Stimulated activated naive B cell treated with anti-CD40 and anti-IgM and Interleukin-4, amounts not matched to agents 10 μg/mL and 1 μg/mL and 100 μg/mL, for 72 hours (primary cell): ENCODE measurements at regions not wholly inside any gene's neighbourhood (a gene's known extent, or its start where the extent isn't known, plus 50 kb on each side); places are given as distances from the start of the nearest gene placed in this dataset.
A peak's percentile ranks its signal among the peaks of the same experiment; 100 is the strongest.

ENCODE experiments used
- ATAC-seq, 2 donors: fragments of 150-1000 bp; cut with Tn5 transposase; replicated peaks; 2 replicates each; pipeline ENCODE4 v1.10.0; 2021; ENCODE audit warnings: moderate library complexity in 1 of 2
- DNase-seq: peaks from one replicate; pipeline ENCODE4 v3.0.0; 2021
- H3K27ac Mint-ChIP-seq: one replicate; pipeline ENCODE4 v1.8.0; 2022; ENCODE audit warnings: mild to moderate bottlenecking, mixed read lengths
- H3K27me3 Mint-ChIP-seq, 2 donors: one replicate each; pipeline ENCODE4 v1.8.0; 2022; ENCODE audit warnings: mixed read lengths in 2 of 2
- H3K36me3 Mint-ChIP-seq, 2 donors: one replicate each; pipeline ENCODE4 v1.8.0; 2022; ENCODE audit warnings: mixed read lengths in 2 of 2, mild to moderate bottlenecking in 1 of 2
- H3K4me1 Mint-ChIP-seq, 2 donors: one replicate each; pipeline ENCODE4 v1.8.0; 2022; ENCODE audit warnings: mixed read lengths in 2 of 2, mild to moderate bottlenecking in 1 of 2
- H3K4me3 Mint-ChIP-seq, 2 donors: one replicate each; pipeline ENCODE4 v1.8.0; 2022; ENCODE audit warnings: mild to moderate bottlenecking in 2 of 2, mixed read lengths in 2 of 2, moderate library complexity in 1 of 2
- H3K9me3 Mint-ChIP-seq, 2 donors: one replicate each; pipeline ENCODE4 v1.8.0; 2022; ENCODE audit warnings: mixed read lengths in 2 of 2, mild to moderate bottlenecking in 1 of 2

DNA sequence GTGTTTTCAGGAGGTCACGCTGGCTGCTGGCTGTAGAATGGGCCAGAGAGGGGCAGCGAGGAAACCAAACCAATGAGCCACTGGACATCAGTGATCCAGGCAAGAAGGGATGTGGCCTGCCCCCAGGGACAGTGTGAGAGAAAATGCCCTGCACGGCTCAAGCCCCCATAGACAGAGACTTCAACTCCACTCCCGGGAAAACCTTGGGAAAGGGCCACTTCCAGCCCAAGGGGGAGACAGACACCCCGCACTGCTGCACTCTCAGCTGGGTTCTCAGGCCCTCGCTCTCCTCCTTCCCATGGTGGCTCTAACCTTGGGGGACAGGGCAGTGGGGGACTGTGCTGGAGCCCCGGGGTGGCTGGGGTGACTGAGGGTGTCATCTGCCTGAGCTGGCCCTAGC lies 172.0 kb downstream of the KATNAL1 start:
- no peak for DNase-seq
- Mint-ChIP-seq H3K4me1 (peaks cover 5 to 13% of the 10 kb centered on the region in 2 donors), H3K27me3 (peaks cover 0 to 24% of the 10 kb centered on the region in 2 donors), H3K27ac (peak overlapping the region; percentile 10), H3K36me3 (no peaks in the 10 kb centered on the region), H3K9me3 (no peaks in the 10 kb centered on the region), H3K4me3 (no peak overlapping the region)
- ATAC-seq = no peak

DNA sequence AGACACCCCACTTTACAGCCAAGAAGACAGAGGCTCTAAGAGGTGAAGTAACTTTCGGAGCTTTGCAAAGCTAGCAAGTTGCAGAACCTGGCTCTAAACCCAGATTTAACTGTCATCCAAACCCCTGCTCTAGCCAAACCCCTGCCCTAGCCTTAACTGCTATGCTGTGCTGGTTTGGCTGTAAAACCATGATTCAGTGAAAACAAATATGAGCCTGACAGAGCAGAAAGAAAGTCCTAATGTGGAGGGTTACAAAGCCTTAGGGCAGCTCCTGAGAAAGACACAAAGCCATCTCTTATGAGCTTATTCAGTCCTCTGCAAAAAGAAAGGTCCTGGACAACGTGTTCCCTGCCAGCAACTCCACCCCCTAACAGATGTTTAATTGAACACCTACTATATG lies 172.8 kb downstream of the KATNAL1 start:
- no peaks in the 10 kb centered on the region for H3K36me3 Mint-ChIP-seq
- H3K27me3 Mint-ChIP-seq = peaks cover 0 to 16% of the 10 kb centered on the region in 2 donors
- no peak overlapping the region for H3K4me3 Mint-ChIP-seq
- peaks cover 5 to 13% of the 10 kb centered on the region in 2 donors for H3K4me1 Mint-ChIP-seq
- DNase-seq (no peak), ATAC-seq (no peak)
- H3K9me3 Mint-ChIP-seq = no peaks in the 10 kb centered on the region
- no peak overlapping the region for H3K27ac Mint-ChIP-seq

DNA sequence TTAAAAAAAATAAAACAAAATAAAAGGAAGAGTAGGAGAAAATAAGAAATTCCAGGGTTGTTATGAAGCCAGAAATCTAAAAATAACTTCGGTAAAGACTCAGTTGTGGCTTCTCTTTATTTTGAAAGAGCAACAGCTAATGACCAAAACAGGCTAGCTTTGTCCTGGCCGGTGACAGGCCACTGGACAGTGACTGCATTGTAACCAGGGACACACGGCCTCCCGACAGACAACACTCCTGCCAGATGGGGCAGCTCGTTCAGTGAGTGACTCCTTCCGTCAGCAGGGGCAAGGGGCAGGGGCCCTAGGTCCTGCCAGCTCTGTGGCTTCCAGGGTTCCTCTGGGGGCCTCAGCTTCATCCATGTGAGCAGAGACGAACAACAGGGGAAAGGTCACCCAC lies 173.4 kb downstream of the KATNAL1 start:
- H3K9me3 Mint-ChIP-seq = no peaks in the 10 kb centered on the region
- no peak for ATAC-seq
- no peaks in the 10 kb centered on the region for H3K36me3 Mint-ChIP-seq
- H3K27me3 Mint-ChIP-seq = peaks cover 0 to 16% of the 10 kb centered on the region in 2 donors
- H3K4me3 Mint-ChIP-seq = no peak overlapping the region
- H3K4me1 Mint-ChIP-seq = peaks cover 5 to 13% of the 10 kb centered on the region in 2 donors
- H3K27ac Mint-ChIP-seq = no peak overlapping the region
- no peak for DNase-seq

DNA sequence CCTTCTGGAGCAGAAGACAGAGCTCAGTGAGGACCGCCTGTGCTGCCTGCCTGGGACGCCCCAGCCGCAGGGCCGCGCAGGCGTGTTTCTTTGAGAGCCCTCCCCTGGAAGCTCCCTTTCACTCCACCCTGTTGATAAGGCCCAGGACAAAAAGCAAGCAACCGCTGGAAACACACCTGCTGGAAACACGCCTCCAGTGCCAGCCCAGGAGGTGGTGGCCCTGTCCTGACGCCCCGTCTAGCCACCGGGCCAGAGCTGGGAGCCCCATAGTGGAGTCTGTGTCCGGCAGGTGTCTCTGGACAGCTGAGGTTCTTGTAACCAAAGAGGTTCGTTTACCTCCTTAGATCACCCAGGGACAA lies 173.8 kb downstream of the KATNAL1 start:
- ATAC-seq (no peak), DNase-seq (no peak)
- Mint-ChIP-seq H3K9me3 (no peaks in the 10 kb centered on the region), H3K4me1 (peaks cover 5 to 13% of the 10 kb centered on the region in 2 donors), H3K27me3 (peaks cover 0 to 16% of the 10 kb centered on the region in 2 donors), H3K4me3 (no peak overlapping the region), H3K27ac (no peak overlapping the region), H3K36me3 (no peaks in the 10 kb centered on the region)

DNA sequence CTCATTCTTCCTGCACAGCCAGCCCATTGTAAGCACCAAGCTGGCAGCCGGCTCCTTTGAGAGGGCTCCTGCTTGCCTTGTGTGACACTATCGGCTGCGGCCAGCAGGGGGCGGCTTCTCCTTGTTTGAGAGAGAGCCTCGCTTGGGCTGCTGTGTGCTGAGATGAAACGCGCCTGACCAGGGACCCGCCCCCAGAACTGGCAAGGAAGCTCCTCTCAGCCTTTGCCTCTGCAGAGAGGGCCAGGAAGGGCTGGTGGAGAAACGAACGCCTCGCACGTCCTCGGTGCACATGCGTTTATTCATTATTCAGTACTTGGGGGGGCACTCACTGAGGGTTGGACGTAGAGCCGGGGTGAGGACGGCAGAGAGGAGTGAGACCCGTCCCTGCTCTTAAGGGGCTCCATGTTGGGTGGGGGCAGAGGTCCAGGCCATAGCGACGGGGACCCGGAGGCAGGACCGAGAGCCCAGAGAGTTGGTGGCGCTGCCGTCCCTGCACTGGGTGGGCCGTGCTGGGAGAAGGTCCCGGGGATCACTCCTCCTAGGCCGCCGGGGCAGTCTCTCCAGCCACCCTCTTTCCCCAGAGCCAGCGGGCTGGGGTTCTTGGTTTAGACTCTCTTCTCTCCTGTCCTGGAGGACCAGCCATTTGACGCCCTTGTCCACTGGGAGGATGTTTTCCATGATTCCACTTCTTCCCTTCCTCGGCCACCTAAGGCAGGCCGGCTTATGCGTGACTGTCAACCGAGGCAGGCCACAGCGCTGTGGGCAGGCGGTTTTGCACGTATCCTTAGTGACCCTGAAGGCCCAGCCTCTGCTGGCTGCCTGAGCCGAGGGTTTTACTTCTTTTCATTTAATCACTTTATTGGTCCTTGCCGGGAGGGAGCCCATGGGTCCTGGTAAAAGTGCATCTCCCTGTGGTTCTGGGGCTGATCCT lies 174.5 kb downstream of the KATNAL1 start:
- Mint-ChIP-seq H3K4me1 (peaks cover 5 to 13% of the 10 kb centered on the region in 2 donors), H3K4me3 (peak overlapping the region; percentile 57 to 75)

DNA sequence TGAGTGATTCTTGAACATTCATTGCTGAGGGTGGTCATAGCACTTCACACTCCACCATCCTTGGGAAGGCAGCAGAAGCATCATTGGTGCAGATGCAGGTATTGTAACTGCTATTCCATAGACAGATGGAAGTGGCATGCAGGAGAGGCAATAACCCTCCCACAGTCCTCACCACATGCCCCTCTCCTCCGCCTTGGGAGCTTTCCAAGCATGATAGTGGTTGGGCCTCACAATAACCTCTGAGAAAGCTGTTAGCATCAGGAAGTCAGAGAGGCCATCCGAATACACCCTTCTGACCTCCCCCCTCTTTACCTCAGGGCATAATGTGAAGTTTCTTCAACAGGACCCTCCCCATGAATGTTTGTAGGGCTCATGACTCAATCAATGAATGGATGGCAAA lies 177.9 kb downstream of the KATNAL1 start:
- no peaks in the 10 kb centered on the region for H3K9me3 Mint-ChIP-seq

More for the DNA sequence above, 174.5 kb downstream of the KATNAL1 start:
- H3K9me3 Mint-ChIP-seq = no peaks in the 10 kb centered on the region
- H3K27me3 Mint-ChIP-seq = peaks cover 0 to 11% of the 10 kb centered on the region in 2 donors
- ATAC-seq (peak; percentile 99 to 100), DNase-seq (peak; percentile 87)
- H3K36me3 Mint-ChIP-seq = no peaks in the 10 kb centered on the region
- peak overlapping the region; percentile 20 for H3K27ac Mint-ChIP-seq

DNA sequence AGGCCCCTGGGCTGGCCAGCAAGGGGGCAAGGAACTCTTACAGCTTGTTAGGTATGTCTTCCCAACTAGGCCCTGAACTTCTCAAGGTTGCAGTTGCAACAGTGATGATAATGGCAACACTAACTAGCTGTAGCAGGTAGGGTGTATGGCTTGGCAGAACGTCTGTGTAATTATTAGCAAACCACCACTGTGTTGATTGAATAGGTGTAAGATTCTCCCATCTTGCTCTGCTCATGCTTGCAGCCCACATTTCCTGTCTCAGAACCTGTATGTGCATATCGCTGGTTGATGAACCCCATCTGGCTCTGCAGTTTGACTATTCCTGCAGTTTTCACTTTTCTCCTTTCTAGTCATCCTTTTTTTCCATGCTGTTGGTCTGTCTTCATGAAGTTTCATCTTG lies 178.8 kb downstream of the KATNAL1 start:
- H3K4me1 Mint-ChIP-seq = peaks cover 5 to 14% of the 10 kb centered on the region in 2 donors
- ATAC-seq = no peak
- H3K27ac Mint-ChIP-seq = no peak overlapping the region
- DNase-seq = no peak
- H3K36me3 Mint-ChIP-seq = no peaks in the 10 kb centered on the region
- H3K9me3 Mint-ChIP-seq = no peaks in the 10 kb centered on the region
- no peak overlapping the region for H3K4me3 Mint-ChIP-seq
- no peaks in the 10 kb centered on the region for H3K27me3 Mint-ChIP-seq

More for the DNA sequence above, 177.9 kb downstream of the KATNAL1 start:
- H3K27ac Mint-ChIP-seq = no peak overlapping the region
- H3K36me3 Mint-ChIP-seq = no peaks in the 10 kb centered on the region
- no peak for ATAC-seq
- H3K4me3 Mint-ChIP-seq = no peak overlapping the region
- no peak for DNase-seq
- H3K4me1 Mint-ChIP-seq = peaks cover 5 to 13% of the 10 kb centered on the region in 2 donors
- H3K27me3 Mint-ChIP-seq = no peaks in the 10 kb centered on the region

DNA sequence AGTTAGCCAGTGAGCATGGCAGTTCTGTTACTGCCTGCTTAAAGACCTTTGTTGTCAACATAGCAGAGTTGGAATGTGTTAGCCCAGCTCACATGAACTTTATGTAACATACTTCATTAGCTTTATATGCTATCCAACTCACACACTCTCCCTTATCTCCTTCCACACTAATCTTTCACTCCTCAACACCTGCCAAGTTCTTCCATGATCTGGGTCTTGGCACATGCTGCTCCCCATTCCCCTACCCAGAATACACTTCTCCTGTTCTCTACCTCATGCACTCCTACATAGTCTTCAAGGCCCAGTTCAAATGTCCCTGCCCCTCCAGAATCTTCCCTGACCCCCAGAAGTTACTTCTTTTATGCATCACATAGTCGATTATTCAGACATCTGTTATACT lies 179.3 kb downstream of the KATNAL1 start:
- Mint-ChIP-seq H3K9me3 (no peaks in the 10 kb centered on the region), H3K36me3 (no peaks in the 10 kb centered on the region), H3K4me3 (no peak overlapping the region), H3K4me1 (peaks cover 10 to 14% of the 10 kb centered on the region in 2 donors), H3K27ac (no peak overlapping the region), H3K27me3 (no peaks in the 10 kb centered on the region)
- ATAC-seq (no peak), DNase-seq (no peak)

DNA sequence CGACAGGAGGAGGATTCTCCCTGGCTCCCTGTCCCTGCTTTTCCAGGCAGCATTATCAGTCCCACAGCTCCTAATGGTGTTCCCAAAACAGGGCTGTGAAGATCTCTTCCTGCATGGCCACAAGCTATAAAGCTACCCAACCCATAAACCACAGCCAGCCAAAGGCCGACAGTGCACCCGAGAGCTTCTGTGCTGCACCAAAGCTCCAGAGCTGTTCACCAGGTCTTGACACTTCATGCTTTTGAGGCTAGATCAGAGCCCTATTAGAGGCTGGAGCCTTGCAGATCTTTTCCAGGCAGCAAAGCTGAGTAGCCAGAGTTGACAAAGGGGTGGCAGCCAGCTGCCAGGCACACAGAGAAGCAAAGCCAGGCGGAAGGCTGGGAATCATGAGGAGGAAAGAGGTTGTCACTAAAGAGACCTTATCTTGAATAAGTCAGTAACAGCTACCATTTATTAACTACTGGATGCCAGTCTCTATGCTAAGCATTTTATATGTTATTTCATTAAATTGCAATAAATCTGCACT lies 180.4 kb downstream of the KATNAL1 start:
- DNase-seq (no peak), ATAC-seq (no peak)
- no peaks in the 10 kb centered on the region for H3K9me3 Mint-ChIP-seq
- H3K27ac Mint-ChIP-seq = no peak overlapping the region
- H3K27me3 Mint-ChIP-seq = no peaks in the 10 kb centered on the region
- no peaks in the 10 kb centered on the region for H3K36me3 Mint-ChIP-seq
- H3K4me1 Mint-ChIP-seq = peaks cover 14 to 17% of the 10 kb centered on the region in 2 donors
- no peak overlapping the region for H3K4me3 Mint-ChIP-seq

DNA sequence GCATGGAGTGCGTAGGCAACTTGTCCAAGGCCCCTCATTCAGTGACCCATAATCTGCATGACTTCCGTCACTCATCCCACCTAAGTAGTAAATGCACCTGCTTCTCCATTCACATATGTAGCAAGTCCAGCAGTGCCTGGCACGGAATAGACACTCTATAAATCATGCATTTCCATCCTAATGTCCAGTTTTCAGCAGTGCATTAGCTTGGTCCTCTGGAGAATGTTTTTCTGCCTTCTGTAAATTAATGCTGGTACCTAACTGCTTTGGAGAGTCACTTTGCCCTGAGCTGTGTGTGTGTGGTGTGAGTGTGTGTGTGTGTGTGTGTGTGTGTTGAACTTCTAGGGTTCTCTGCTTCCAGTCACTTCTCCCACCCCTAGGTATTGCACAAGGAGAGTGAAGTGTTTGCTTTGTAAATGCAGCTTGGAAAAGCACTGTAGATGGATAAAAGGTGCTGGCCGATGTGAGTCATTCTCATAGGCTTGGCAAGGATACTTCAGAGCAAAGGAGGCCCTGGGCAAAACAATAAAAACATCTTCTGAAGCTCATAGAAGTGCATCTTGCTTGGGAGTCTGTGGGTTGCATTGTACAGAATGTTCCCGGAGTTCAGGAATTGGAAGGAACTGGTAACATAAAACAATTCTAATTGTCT lies 181.8 kb downstream of the KATNAL1 start:
- ATAC-seq = no peak
- Mint-ChIP-seq H3K4me3 (no peak overlapping the region), H3K9me3 (no peaks in the 10 kb centered on the region), H3K27me3 (no peaks in the 10 kb centered on the region), H3K4me1 (peaks cover 24 to 31% of the 10 kb centered on the region in 2 donors), H3K27ac (no peak overlapping the region), H3K36me3 (no peaks in the 10 kb centered on the region)
- DNase-seq = no peak

DNA sequence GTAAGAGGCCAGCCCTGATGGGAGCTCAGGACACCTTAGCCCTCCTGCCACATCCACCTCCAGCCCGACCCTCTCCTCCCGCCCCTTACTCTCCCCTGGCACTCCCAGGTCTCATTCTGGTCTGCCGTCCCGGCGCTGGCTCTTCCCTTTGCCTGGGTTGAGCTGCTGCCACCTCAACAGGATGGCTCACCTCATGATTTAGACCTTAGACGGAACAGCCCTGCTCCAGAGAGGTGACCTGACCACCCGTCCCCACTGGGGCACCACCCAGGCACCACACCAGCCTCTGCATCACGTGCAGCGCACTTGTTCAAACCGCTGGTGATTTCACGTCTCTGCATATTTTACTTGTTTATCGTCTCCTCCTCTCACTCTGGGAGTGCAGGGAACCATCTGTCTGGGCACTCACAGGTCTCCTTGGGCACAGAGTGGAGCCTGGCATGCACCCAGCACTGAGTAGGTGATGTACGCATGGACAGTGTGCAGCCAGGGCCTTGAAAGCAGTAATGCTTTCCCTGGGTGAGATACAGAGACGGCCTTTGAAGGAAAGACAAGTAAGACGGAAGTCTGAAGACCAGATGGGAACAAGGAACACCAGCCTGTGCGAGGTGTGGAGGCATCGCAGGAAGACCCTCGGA lies 183.1 kb downstream of the KATNAL1 start:
- H3K4me3 Mint-ChIP-seq = no peak overlapping the region
- H3K36me3 Mint-ChIP-seq = no peaks in the 10 kb centered on the region
- DNase-seq = no peak
- H3K27me3 Mint-ChIP-seq = peaks cover 5 to 8% of the 10 kb centered on the region in 2 donors
- H3K9me3 Mint-ChIP-seq = no peaks in the 10 kb centered on the region
- H3K4me1 Mint-ChIP-seq = peaks cover 36 to 44% of the 10 kb centered on the region in 2 donors
- no peak for ATAC-seq
- no peak overlapping the region for H3K27ac Mint-ChIP-seq

DNA sequence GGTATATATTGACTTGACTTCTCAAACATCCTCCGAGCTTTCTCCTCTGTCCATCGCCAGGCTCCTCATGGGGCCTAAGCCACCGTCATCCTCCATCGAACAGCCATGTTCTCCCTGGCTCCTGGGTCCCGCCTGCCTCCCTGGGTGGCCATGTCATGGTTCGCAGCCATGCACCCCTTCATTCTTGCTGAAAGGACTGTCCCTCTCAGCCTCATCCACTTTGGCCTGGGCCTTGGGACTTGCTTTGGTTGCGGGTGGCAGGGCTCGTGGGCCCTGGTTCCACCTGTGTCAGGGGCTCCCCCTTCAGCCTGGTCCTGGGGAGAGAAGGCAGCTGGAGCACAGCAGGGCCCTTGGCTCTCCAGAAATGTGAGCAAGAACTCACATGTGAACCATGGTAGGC lies 183.8 kb downstream of the KATNAL1 start:
- no peaks in the 10 kb centered on the region for H3K9me3 Mint-ChIP-seq
- DNase-seq = no peak
- ATAC-seq = no peak
- H3K4me3 Mint-ChIP-seq = no peak overlapping the region
- H3K27me3 Mint-ChIP-seq = peaks cover 9 to 11% of the 10 kb centered on the region in 2 donors
- no peaks in the 10 kb centered on the region for H3K36me3 Mint-ChIP-seq
- peak overlapping the region; percentile 3 for H3K27ac Mint-ChIP-seq
- H3K4me1 Mint-ChIP-seq = peaks cover 36 to 44% of the 10 kb centered on the region in 2 donors

DNA sequence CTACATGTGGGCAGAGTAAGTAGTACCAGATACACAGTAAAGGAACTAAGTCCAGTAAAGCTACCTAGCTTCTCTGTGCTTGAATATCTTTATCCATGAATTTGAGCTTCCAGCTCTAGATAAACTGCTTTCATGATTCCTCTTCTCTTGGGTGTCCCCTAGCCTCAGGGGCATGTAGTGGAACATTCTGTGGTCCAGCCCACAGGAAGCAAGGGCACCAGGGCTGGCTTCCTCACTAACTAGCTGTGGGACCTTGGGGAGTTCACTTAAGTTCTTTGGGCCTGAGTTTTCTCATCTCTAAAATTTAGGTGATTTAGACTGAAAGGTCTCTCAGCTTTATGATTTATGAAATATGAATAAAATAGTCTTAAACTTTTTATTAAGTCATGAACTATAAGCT lies 185.7 kb downstream of the KATNAL1 start:
- ATAC-seq = peak; percentile 76 to 80
- H3K36me3 Mint-ChIP-seq = no peaks in the 10 kb centered on the region
- peaks cover 3 to 4% of the 10 kb centered on the region in 2 donors for H3K9me3 Mint-ChIP-seq
- H3K27me3 Mint-ChIP-seq = peaks cover 14 to 21% of the 10 kb centered on the region in 2 donors
- H3K27ac Mint-ChIP-seq = no peak overlapping the region
- H3K4me3 Mint-ChIP-seq = no peak overlapping the region
- H3K4me1 Mint-ChIP-seq = peaks cover 36 to 44% of the 10 kb centered on the region in 2 donors
- DNase-seq = no peak

DNA sequence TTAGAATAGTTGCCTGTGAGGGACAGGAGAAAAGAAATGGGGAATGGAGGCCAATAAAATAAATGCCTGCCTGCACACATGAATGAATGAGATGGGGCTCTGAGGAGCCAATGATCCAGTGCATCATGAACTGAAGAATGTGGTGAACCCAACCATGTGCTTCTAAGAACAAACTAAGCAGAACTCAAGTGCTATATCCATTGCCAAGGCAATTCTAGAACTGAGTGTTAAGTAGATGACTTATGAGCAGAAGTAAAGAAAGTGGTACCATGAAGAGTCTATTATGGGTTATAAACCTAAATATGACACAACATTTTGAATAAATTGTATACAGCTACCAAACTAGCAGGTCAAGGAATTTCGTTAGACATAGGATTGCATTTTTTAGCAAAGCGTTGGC lies 186.1 kb downstream of the KATNAL1 start:
- peak; percentile 31 to 53 for ATAC-seq
- Mint-ChIP-seq H3K4me1 (peaks cover 36 to 44% of the 10 kb centered on the region in 2 donors), H3K9me3 (peaks cover 3 to 4% of the 10 kb centered on the region in 2 donors), H3K4me3 (no peak overlapping the region), H3K36me3 (no peaks in the 10 kb centered on the region), H3K27me3 (peaks cover 19 to 25% of the 10 kb centered on the region in 2 donors), H3K27ac (no peak overlapping the region)
- DNase-seq = no peak
